ENCODE measurements at regions not wholly inside any gene's neighbourhood (a gene's known extent, or its start where the extent isn't known, plus 50 kb on each side); places are given as distances from the start of the nearest gene placed in this dataset.

DNA sequence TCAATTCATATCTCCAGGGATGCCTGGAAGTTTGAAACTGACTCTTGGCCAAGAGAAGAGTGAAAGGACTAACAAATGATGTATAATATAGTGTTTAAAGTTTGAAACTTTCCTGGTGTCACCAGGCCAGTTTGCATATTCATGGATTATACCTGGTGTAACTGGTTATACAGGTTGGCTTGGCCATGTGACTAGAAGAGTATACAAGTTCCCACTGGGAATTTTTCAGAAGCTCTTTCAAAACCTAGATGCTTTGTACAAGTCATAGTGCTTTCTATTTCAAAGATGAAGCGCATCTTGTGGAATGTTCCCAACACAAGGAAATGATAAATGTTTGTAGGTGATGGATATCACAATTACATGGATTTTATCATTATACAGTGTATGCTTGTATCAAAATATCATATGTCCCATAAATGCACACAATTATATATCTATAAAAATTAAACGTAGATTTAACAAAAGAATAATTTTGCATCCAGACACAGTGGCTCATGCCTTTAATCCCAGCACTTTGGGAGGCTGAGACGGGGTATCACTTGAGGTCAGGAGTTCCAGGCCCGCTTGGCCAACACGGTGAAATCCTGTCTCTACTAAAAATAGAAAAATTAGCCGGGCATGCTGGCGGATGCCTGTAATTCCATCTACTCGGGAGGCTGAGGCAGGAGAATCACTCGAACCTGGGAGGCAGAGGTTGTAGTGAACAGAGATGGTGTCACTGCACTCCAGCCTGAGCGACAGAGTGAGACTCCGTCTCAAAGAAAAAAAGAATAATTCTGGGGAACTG, 1420.2 kb downstream of the GRIK2 start:
- DNase-seq (ENCODE audit: low read depth, low spot score) = no peak
- in situ Hi-C loops (cut with HindIII; ENCODE audit: low pct_unique_long_range_greater_than_20kb, low sequenced_read_pairs) (no loop called here), intact Hi-C loops (cut with micrococcal nuclease; ENCODE audit: unreplicated experiment) (no loop called here)
- POLR2A ChIA-PET = no interaction called here
- Histone ChIP-seq H3K27me3 (ENCODE audit: control insufficient read depth, insufficient read depth, low read length) (no peaks in the 10 kb centered on the region), H3K9me3 (ENCODE audit: control insufficient read depth, insufficient read depth, low read depth, low read length) (no peaks in the 10 kb centered on the region), H3K27ac (ENCODE audit: low read length) (no peak overlapping the region), H3K4me1 (ENCODE audit: control insufficient read depth, insufficient read depth, low read length) (no peaks in the 10 kb centered on the region), H3K36me3 (ENCODE audit: control insufficient read depth, insufficient read depth, low read length) (no peaks in the 10 kb centered on the region), H3K4me3 (ENCODE audit: low read depth in 2 of 2, low read length in 2 of 2) (no peak overlapping the region)
- CTCF ChIA-PET = no interaction called here
- ATAC-seq = no peak
- TF ChIP-seq, protein P1, sequence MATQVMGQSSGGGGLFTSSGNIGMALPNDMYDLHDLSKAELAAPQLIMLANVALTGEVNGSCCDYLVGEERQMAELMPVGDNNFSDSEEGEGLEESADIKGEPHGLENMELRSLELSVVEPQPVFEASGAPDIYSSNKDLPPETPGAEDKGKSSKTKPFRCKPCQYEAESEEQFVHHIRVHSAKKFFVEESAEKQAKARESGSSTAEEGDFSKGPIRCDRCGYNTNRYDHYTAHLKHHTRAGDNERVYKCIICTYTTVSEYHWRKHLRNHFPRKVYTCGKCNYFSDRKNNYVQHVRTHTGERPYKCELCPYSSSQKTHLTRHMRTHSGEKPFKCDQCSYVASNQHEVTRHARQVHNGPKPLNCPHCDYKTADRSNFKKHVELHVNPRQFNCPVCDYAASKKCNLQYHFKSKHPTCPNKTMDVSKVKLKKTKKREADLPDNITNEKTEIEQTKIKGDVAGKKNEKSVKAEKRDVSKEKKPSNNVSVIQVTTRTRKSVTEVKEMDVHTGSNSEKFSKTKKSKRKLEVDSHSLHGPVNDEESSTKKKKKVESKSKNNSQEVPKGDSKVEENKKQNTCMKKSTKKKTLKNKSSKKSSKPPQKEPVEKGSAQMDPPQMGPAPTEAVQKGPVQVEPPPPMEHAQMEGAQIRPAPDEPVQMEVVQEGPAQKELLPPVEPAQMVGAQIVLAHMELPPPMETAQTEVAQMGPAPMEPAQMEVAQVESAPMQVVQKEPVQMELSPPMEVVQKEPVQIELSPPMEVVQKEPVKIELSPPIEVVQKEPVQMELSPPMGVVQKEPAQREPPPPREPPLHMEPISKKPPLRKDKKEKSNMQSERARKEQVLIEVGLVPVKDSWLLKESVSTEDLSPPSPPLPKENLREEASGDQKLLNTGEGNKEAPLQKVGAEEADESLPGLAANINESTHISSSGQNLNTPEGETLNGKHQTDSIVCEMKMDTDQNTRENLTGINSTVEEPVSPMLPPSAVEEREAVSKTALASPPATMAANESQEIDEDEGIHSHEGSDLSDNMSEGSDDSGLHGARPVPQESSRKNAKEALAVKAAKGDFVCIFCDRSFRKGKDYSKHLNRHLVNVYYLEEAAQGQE (IDR thresholded peaks at IDR 0.05; ENCODE audit: insufficient read depth in 1 of 2, low read depth in 2 of 2, low read length in 1 of 2) = no peak
- TF ChIP-seq POLR2AphosphoS5 (IDR thresholded peaks at IDR 0.05; ENCODE audit: low read depth, low read length) (no peak), TCF7L2 (IDR thresholded peaks at IDR 0.05; ENCODE audit: low read depth, low read length) (no peak), SIN3A (IDR thresholded peaks at IDR 0.05; ENCODE audit: borderline replicate concordance, insufficient read depth, low read depth, low read length) (no peak)
- TF ChIP-seq, protein P2, sequence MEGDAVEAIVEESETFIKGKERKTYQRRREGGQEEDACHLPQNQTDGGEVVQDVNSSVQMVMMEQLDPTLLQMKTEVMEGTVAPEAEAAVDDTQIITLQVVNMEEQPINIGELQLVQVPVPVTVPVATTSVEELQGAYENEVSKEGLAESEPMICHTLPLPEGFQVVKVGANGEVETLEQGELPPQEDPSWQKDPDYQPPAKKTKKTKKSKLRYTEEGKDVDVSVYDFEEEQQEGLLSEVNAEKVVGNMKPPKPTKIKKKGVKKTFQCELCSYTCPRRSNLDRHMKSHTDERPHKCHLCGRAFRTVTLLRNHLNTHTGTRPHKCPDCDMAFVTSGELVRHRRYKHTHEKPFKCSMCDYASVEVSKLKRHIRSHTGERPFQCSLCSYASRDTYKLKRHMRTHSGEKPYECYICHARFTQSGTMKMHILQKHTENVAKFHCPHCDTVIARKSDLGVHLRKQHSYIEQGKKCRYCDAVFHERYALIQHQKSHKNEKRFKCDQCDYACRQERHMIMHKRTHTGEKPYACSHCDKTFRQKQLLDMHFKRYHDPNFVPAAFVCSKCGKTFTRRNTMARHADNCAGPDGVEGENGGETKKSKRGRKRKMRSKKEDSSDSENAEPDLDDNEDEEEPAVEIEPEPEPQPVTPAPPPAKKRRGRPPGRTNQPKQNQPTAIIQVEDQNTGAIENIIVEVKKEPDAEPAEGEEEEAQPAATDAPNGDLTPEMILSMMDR (IDR thresholded peaks at IDR 0.05) = no peak
- no TSS peak for BruUV-seq (replicated peaks)

DNA sequence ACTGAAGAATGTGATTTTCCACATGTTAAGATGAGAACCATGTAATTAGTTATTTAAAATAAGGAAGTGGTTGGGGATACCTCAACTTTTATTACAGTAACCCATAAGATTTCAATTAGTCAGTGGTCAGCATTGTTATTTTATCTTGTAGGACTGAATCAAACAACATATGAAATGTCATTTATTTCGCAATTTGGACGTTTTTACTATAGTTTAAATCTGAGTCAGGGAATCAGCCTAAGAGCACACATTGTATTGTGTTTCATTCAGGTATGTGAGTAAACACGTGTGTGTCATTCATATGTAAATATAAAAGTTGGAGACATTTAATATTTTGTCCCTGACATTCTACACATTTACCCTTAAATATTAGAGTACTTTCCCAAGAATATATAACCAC, 1418.7 kb downstream of the GRIK2 start:
- DNase-seq (ENCODE audit: low read depth, low spot score) = no peak
- no TSS peak for BruUV-seq (replicated peaks)
- intact Hi-C loops (cut with micrococcal nuclease; ENCODE audit: unreplicated experiment) = no loop called here

More for the DNA sequence above, 1418.7 kb downstream of the GRIK2 start:
- no peak for TF ChIP-seq TCF7L2 (IDR thresholded peaks at IDR 0.05; ENCODE audit: low read depth, low read length)
- TF ChIP-seq, protein P1 (IDR thresholded peaks at IDR 0.05; ENCODE audit: insufficient read depth in 1 of 2, low read depth in 2 of 2, low read length in 1 of 2) = no peak
- TF ChIP-seq SIN3A (IDR thresholded peaks at IDR 0.05; ENCODE audit: borderline replicate concordance, insufficient read depth, low read depth, low read length) = no peak
- no peak for TF ChIP-seq POLR2AphosphoS5 (IDR thresholded peaks at IDR 0.05; ENCODE audit: low read depth, low read length)
- TF ChIP-seq, protein P2 (IDR thresholded peaks at IDR 0.05) = no peak
- Histone ChIP-seq H3K4me1 (ENCODE audit: control insufficient read depth, insufficient read depth, low read length) (no peaks in the 10 kb centered on the region), H3K27ac (ENCODE audit: low read length) (no peak overlapping the region), H3K36me3 (ENCODE audit: control insufficient read depth, insufficient read depth, low read length) (no peaks in the 10 kb centered on the region), H3K9me3 (ENCODE audit: control insufficient read depth, insufficient read depth, low read depth, low read length) (no peaks in the 10 kb centered on the region), H3K4me3 (ENCODE audit: low read depth in 2 of 2, low read length in 2 of 2) (no peak overlapping the region), H3K27me3 (ENCODE audit: control insufficient read depth, insufficient read depth, low read length) (no peaks in the 10 kb centered on the region)
- no peak for ATAC-seq
- ChIA-PET POLR2A (no interaction called here), CTCF (no interaction called here)
- in situ Hi-C loops (cut with HindIII; ENCODE audit: low pct_unique_long_range_greater_than_20kb, low sequenced_read_pairs) = no loop called here

All from Panc1 (cell line).